GM18502 (cell line): ENCODE measurements at regions not wholly inside any gene's neighbourhood (a gene's known extent, or its start where the extent isn't known, plus 50 kb on each side); places are given as distances from the start of the nearest gene placed in this dataset.

ENCODE experiments used
- ATAC-seq: cut with Tn5 transposase; IDR thresholded peaks from one replicate; pipeline ENCODE4 v1.9.1; 2021; ENCODE audit warnings: mild to moderate bottlenecking; ENCODE audit not compliant: unreplicated experiment, poor library complexity

GRCh38 chr10:78955206-78955605, 113.6 kb upstream of the ZMIZ1 start:
- no peak for ATAC-seq

- no peak for ATAC-seq
Measured at GRCh38 chr10:78956391-78956790, 112.4 kb upstream of the ZMIZ1 start.

- ATAC-seq: no peak
Measured at GRCh38 chr10:78957471-78958039, 111.2 kb upstream of the ZMIZ1 start.

GRCh38 chr10:78959217-78959923, 109.4 kb upstream of the ZMIZ1 start:
- no peak for ATAC-seq

DNA sequence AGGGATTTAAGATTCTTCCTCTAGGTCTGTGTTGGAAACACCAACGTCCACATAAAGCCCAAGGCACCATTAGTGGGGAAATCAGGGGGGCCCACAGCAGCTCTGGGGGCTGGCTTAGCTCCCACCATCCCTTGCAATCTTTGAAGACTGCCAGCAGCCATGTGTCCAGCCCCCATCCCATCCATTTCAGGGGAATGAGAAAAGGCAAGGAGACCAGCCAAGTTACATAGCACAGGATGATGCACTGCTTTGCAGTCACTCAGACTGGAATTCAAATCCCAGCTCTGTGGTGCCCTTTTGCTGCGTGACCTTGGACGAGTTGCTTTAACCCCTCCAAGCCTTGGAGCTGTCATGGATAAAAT, 108.9 kb upstream of the ZMIZ1 start:
- no peak for ATAC-seq

GRCh38 chr10:78960316-78960800, 108.4 kb upstream of the ZMIZ1 start:
- no peak for ATAC-seq

DNA sequence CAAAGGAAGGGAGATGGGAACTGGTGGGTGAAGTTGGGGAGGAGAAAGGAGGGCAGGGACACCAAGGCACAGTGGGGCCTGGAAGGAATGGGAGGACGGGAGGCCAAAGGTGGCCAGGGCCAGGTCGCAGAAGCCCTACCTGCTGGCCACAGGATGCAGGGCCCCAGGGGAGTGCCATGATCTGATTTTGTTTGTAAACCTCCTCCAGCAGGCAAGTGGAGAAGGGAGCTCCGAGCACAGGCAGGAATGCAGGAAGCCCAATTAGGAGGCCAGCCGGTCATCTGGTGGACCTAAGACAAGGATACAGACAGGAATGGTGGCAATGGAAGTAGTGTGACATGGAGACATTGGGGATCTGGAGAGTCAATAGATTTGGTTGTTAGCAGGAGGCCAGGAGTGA, 107.0 kb upstream of the ZMIZ1 start:
- ATAC-seq: no peak

- ATAC-seq: no peak
Measured at GRCh38 chr10:78963074-78964034, 105.4 kb upstream of the ZMIZ1 start.

DNA sequence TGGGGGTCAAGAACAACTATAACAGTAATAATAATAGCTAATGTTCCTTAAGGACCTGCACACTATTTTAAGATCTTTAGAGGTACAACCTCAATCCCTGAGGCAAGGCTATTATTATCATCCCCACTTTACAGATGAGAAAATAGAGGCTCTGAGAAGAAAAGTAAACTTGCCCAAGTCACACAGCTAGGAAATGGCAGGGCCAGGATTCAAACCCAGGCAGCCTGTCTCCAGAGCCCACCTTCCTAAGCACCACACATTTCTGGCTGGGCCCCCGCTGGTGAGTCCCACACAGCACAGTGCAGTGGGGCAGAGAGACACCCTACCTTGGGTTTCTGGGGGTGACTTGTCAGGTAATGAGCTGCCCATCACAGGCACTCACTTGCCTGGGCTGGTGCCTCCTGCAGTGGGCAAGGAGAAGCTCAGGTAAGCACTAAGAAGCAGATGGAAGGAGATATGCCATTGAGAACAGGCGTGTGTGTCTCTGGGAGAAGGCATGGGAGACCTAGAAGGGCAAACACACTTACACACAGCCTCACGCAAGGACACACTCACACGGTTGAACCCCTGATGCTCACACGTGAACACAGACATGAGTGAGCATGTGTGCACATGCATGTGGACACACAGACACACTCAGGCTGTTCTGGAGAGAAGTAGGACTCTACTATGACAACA, 104.4 kb upstream of the ZMIZ1 start:
- no peak for ATAC-seq

DNA sequence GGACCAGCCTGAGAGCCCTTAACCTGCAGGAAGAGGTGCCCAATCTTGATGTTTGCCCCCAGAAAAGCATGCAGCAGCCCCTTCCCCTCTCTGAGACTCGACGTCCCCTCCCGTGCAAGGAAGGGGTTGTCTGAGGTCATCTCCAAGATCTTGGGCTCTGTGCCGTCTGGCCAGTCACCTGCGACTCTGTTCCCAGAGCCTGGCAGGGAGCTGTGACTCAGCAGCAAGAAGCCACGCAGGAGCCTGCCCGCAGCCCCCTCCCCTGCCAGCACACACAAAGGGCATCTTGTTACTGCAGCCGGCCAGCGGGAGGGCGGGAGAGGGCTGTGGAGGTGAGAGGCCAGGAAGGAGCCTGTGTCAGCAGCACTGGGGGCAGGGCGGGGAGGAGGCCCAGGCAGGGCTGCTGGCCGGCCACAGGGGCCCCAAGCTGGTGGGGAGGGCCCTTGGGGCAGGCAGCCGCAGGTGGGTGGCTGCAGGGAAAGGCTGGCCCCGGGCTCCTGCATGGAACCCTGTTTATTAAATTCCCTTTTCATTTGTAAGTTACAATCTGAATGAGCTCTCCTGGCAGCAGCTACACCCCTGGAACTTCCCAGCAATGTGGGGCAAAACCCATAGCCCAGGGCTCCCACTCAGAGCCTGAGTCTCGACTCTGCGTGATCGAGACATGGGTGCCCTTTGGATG, 103.7 kb upstream of the ZMIZ1 start:
- ATAC-seq: no peak

GRCh38 chr10:78966182-78966787, 102.5 kb upstream of the ZMIZ1 start:
- no peak for ATAC-seq

DNA sequence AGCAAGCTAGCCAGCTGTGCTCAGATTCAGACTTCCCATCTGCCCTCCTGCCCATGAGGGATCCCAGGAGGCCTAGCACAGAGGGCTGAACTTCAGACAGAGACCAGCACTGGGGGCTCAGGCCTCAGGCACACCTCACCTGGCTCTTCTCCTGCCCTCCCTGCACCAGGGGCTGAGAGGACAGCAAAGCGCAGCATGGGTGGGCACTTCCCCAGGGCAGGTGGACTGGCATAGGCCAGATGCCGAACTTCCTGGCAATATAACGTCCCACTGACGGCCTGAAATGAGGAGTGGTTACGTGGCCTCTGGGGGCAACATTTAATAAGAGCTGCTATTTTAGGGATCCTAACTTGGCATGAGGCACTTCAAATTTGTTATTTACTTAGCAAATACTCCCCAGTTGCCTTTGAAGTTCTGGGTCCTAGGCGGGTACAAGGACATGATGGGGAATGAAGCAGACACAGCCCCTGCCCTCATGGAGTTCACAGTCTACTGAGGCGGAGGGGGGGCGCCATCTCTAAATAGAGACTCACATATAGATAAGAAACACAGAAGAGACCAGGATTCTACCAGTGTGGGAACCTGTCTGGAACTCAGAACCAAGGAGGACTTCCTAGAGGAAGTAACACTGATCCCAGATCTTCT, 101.8 kb upstream of the ZMIZ1 start:
- ATAC-seq: no peak

DNA sequence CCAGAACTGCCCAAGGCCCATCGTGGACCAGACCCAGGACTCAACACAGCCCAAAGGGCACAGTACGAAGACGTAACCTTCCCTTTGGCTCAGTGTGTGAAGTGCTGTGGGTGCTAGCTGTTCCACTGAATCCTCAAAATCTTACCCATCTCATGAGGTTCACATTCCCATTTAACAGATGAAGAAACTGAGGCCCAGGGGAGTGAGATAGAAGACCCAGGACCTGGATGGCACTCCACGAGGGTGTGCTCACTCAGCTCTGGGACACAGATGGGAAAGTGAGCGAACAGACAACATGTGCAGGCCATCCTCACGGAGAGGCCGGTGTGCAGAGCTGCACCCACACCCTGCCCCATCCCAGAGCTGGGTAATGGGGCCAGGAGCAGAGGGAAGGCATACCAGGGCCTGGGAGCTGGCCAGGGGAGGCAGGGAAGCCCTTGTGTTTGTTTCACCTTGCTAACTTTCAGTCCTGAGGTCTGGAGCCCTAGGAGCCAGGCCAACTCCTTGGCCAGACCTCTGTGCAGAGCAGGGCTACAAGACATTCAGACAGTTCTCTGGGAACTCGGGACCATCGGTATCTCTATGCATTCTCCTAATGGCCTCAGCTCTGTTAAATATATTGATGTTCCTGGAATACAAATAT, 100.3 kb upstream of the ZMIZ1 start:
- ATAC-seq: no peak

DNA sequence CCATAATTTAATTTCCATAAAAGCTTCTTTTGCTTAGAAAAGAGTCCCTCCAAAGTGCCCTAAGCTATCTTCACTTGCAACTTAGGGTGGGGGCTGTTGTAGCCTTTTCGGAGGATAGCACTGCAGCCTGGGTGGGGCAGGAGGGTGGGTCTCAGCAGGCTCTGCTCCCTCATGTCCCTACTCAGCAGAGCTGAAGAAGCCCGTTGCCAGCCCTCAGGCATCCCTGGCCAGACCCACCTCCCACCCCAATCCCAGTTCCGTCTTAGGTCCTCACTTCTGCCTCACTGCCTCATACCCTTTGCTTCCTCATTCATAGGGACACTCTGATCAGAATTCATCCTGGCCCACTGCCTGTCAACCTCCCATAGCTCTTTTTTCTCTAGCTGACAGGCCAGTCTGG, 99.8 kb upstream of the ZMIZ1 start:
- no peak for ATAC-seq

- ATAC-seq: no peak
Measured at GRCh38 chr10:78969719-78970118, 99.0 kb upstream of the ZMIZ1 start.

- ATAC-seq: no peak
Measured at GRCh38 chr10:78970261-78970660, 98.5 kb upstream of the ZMIZ1 start.

DNA sequence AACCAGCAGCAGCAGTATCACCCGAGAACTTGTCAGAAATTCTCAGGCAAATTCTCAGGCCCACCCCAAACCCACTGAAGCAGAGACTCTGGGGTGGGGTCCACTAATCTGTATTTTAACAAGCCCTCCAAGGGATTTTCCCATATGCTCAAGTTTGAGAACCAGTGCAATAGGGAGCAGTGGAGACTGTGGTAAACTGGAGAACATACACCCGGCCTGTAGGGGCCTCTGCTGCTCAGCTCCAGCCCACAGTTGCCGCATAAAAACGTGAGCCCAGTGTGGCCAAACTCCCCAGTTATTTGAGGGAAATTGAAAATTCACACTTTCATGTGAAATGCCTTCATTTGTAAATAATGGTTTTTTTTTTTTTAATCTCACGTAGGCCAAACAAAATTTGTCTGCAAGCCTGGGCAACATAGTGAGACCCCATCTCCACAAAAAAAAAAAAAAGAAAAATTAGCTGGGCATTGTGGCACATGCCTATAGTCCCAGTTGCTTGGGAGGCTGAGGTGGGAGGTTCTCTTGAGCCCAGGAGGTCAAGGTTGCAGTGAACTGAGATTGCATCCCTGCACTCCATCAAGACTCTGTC, 97.6 kb upstream of the ZMIZ1 start:
- no peak for ATAC-seq
